Breast epithelium (tissue), 3 donors: ENCODE measurements at regions not wholly inside any gene's neighbourhood (a gene's known extent, or its start where the extent isn't known, plus 50 kb on each side); places are given as distances from the start of the nearest gene placed in this dataset.

Source experiments
- CTCF ChIP-seq, 3 donors: fragments of 450-650 bp; IDR thresholded peaks; one replicate each; pipeline ENCODE4 v1.5.1; 2016 to 2017; ENCODE audit warnings: antibody characterized with exemption in 3 of 3, mild to moderate bottlenecking in 3 of 3, moderate library complexity in 3 of 3
- POLR2A ChIP-seq: fragments of 450-650 bp; IDR thresholded peaks from one replicate; pipeline ENCODE4 v1.6.1; 2016; ENCODE audit warnings: antibody characterized with exemption, mild to moderate bottlenecking, moderate library complexity

GRCh38 chr7:82559193-82559805 lies 115.7 kb upstream of the CACNA2D1 start:
- TF ChIP-seq CTCF (IDR thresholded peaks at IDR 0.05) (no peak), POLR2A (no peak)
